Progenitor cell of endocrine pancreas (in vitro differentiated cells): ENCODE measurements at regions not wholly inside any gene's neighbourhood (a gene's known extent, or its start where the extent isn't known, plus 50 kb on each side); places are given as distances from the start of the nearest gene placed in this dataset.

Experiments
- DNase-seq: peaks from one replicate; pipeline ENCODE4 v3.0.0; 2021; ENCODE audit warnings: low spot score; ENCODE audit not compliant: unreplicated experiment
- H3K27ac Mint-ChIP-seq: 2 replicates; pipeline ENCODE4 v1.8.0; 2021; ENCODE audit warnings: mild to moderate bottlenecking, moderate library complexity, mixed read lengths
- H3K27me3 Mint-ChIP-seq: 2 replicates; pipeline ENCODE4 v1.8.0; 2021; ENCODE audit warnings: mixed read lengths
- H3K36me3 Mint-ChIP-seq: 2 replicates; pipeline ENCODE4 v1.8.0; 2022; ENCODE audit warnings: mixed read lengths; ENCODE audit not compliant: insufficient read depth
- H3K4me1 Mint-ChIP-seq: 2 replicates; pipeline ENCODE4 v1.8.0; 2021; ENCODE audit warnings: low read depth, mixed read lengths
- H3K4me3 Mint-ChIP-seq: 2 replicates; pipeline ENCODE4 v1.8.0; 2021; ENCODE audit warnings: low read depth, mild to moderate bottlenecking, moderate library complexity, mixed read lengths
- H3K9me3 Mint-ChIP-seq: 2 replicates; pipeline ENCODE4 v1.8.0; 2021; ENCODE audit warnings: low read depth, mixed read lengths
- TF ChIP-seq, protein P1 (sequence below): fragments of 200-600 bp; sonication (generic); IDR thresholded peaks from one replicate; pipeline ENCODE4 v1.5.0; 2021; ENCODE audit warnings: antibody characterized with exemption, mild to moderate bottlenecking; ENCODE audit not compliant: unreplicated experiment

- Mint-ChIP-seq H3K27me3 (no peaks in the 10 kb centered on the region), H3K27ac (no peak overlapping the region), H3K4me1 (peaks cover 3% of the 10 kb centered on the region), H3K4me3 (no peak overlapping the region), H3K36me3 (no peaks in the 10 kb centered on the region), H3K9me3 (peaks cover 3% of the 10 kb centered on the region)
- TF ChIP-seq, protein P1, sequence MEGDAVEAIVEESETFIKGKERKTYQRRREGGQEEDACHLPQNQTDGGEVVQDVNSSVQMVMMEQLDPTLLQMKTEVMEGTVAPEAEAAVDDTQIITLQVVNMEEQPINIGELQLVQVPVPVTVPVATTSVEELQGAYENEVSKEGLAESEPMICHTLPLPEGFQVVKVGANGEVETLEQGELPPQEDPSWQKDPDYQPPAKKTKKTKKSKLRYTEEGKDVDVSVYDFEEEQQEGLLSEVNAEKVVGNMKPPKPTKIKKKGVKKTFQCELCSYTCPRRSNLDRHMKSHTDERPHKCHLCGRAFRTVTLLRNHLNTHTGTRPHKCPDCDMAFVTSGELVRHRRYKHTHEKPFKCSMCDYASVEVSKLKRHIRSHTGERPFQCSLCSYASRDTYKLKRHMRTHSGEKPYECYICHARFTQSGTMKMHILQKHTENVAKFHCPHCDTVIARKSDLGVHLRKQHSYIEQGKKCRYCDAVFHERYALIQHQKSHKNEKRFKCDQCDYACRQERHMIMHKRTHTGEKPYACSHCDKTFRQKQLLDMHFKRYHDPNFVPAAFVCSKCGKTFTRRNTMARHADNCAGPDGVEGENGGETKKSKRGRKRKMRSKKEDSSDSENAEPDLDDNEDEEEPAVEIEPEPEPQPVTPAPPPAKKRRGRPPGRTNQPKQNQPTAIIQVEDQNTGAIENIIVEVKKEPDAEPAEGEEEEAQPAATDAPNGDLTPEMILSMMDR: no peak
- DNase-seq: no peak
These were observed 713.3 kb upstream of the CBLB start for GRCh38 chr3:106582151-106582550.

DNA sequence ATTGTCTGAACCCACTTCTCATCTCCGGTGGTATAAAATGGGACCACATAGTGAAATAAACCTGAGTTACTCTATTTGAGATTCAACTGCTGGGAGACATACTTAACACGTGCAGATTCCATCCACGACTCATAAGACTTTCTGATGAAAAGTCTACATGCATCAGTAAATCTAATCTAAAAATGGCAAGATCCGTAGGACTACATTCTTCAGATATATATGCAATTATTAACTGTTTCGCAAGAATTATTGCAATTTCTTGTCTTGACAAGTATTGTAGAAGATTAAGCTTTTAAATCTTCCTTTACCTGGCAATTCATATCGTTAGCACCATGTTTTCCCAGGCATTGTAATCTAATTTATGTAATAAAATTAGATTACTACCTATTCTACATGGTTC is 718.7 kb upstream of the CBLB start:
- Mint-ChIP-seq H3K27ac (no peak overlapping the region), H3K4me3 (no peak overlapping the region), H3K27me3 (no peaks in the 10 kb centered on the region), H3K4me1 (peaks cover 3% of the 10 kb centered on the region), H3K9me3 (no peaks in the 10 kb centered on the region), H3K36me3 (no peaks in the 10 kb centered on the region)
- no peak for DNase-seq
- TF ChIP-seq, protein P1: no peak

DNA sequence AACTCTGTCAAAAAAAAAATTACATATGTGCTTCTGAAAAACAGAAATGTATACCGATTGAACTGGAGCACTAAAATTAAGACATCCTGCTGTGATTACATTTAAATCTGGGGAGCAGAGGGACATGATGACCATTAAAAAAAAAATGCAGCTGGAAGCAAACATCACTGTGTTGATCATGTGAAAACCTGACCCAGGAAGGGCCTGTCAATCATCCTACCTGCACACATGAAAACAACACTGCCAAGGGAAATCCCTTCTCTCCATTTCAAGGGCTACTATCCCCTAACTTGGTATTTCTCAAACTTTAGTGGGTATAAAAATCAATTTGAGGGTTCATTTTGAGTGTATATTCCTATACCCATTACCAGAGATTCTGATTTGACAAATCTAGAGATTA is 719.9 kb upstream of the CBLB start:
- H3K4me1 Mint-ChIP-seq: peaks cover 3% of the 10 kb centered on the region
- no peaks in the 10 kb centered on the region for H3K36me3 Mint-ChIP-seq
- H3K27me3 Mint-ChIP-seq: no peaks in the 10 kb centered on the region
- H3K27ac Mint-ChIP-seq: no peak overlapping the region
- no peak for DNase-seq
- H3K4me3 Mint-ChIP-seq: no peak overlapping the region
- TF ChIP-seq, protein P1: no peak
- H3K9me3 Mint-ChIP-seq: no peaks in the 10 kb centered on the region

- H3K27me3 Mint-ChIP-seq: no peaks in the 10 kb centered on the region
- H3K4me1 Mint-ChIP-seq: peaks cover under 1% of the 10 kb centered on the region
- no peak overlapping the region for H3K27ac Mint-ChIP-seq
- H3K4me3 Mint-ChIP-seq: no peak overlapping the region
- no peaks in the 10 kb centered on the region for H3K36me3 Mint-ChIP-seq
- no peaks in the 10 kb centered on the region for H3K9me3 Mint-ChIP-seq
- TF ChIP-seq, protein P1: no peak
- no peak for DNase-seq
These were observed 720.6 kb upstream of the CBLB start for GRCh38 chr3:106589311-106589942.

GRCh38 chr3:106590216-106590615 is 721.4 kb upstream of the CBLB start:
- Mint-ChIP-seq H3K9me3 (no peaks in the 10 kb centered on the region), H3K36me3 (no peaks in the 10 kb centered on the region), H3K4me1 (no peaks in the 10 kb centered on the region), H3K27me3 (no peaks in the 10 kb centered on the region), H3K4me3 (no peak overlapping the region), H3K27ac (no peak overlapping the region)
- TF ChIP-seq, protein P1: no peak
- no peak for DNase-seq
